H9 (cell line): ENCODE measurements at regions not wholly inside any gene's neighbourhood (a gene's known extent, or its start where the extent isn't known, plus 50 kb on each side); places are given as distances from the start of the nearest gene placed in this dataset.

Source experiments
- DNase-seq: peaks from one replicate; pipeline ENCODE4 v3.0.0-alpha.2; 2017
- H2AFZ ChIP-seq: one replicate; pipeline ENCODE4 v1.6.1; 2013; ENCODE audit warnings: mild to moderate bottlenecking, low read length, control low read depth, moderate library complexity
- H2AK5ac ChIP-seq: 2 replicates; pipeline ENCODE4 v1.6.1; 2013; ENCODE audit warnings: low read length, control low read depth, mixed read lengths; ENCODE audit not compliant: insufficient read length
- H2BK120ac ChIP-seq: one replicate; pipeline ENCODE4 v1.6.1; 2013; ENCODE audit warnings: low read depth, mild to moderate bottlenecking, low read length, control low read depth, inconsistent platforms; ENCODE audit not compliant: poor library complexity, severe bottlenecking
- H2BK12ac ChIP-seq: 2 replicates; pipeline ENCODE4 v1.6.1; 2013; ENCODE audit warnings: low read length, control low read depth, mixed read lengths, low read depth; ENCODE audit not compliant: insufficient read length
- H2BK15ac ChIP-seq: 2 replicates; pipeline ENCODE4 v1.6.1; 2013; ENCODE audit warnings: low read depth, low read length, control low read depth
- H2BK20ac ChIP-seq: one replicate; pipeline ENCODE4 v1.6.1; 2013; ENCODE audit warnings: low read depth, mild to moderate bottlenecking, low read length, control low read depth, inconsistent platforms; ENCODE audit not compliant: poor library complexity, severe bottlenecking
- H2BK5ac ChIP-seq: 2 replicates; pipeline ENCODE4 v1.6.1; 2013; ENCODE audit warnings: low read length, control low read depth, mixed read lengths; ENCODE audit not compliant: insufficient read length
- H3K14ac ChIP-seq: 2 replicates; pipeline ENCODE4 v1.6.1; 2013; ENCODE audit warnings: low read length, control low read depth; ENCODE audit not compliant: insufficient read depth
- H3K18ac ChIP-seq: 2 replicates; pipeline ENCODE4 v1.6.1; 2013; ENCODE audit warnings: low read depth, mild to moderate bottlenecking, mixed read lengths, low read length, control low read depth; ENCODE audit not compliant: insufficient read length
- H3K23ac ChIP-seq: 2 replicates; pipeline ENCODE4 v1.6.1; 2013; ENCODE audit warnings: low read length, control low read depth, mixed read lengths, low read depth; ENCODE audit not compliant: insufficient read length
- H3K23me2 ChIP-seq: 2 replicates; pipeline ENCODE4 v1.6.1; 2013; ENCODE audit warnings: low read depth, mild to moderate bottlenecking, mixed read lengths, low read length, control low read depth; ENCODE audit not compliant: insufficient read length, poor library complexity, severe bottlenecking
- H3K27ac ChIP-seq: 2 replicates; pipeline ENCODE4 v1.5.1; 2013; ENCODE audit warnings: low read length, control low read depth, mixed read lengths, low read depth; ENCODE audit not compliant: insufficient read length
- H3K27me3 ChIP-seq: 2 replicates; pipeline ENCODE4 v1.6.1; 2013; ENCODE audit warnings: low read length, control low read depth, inconsistent platforms; ENCODE audit not compliant: insufficient read depth
- H3K4ac ChIP-seq: 2 replicates; pipeline ENCODE4 v1.6.1; 2013; ENCODE audit warnings: low read depth, mild to moderate bottlenecking, control low read depth, inconsistent platforms, low read length, moderate library complexity
- H3K4me1 ChIP-seq: 2 replicates; pipeline ENCODE4 v1.6.1; 2013; ENCODE audit warnings: low read length, control low read depth, inconsistent platforms; ENCODE audit not compliant: insufficient read depth
- H3K4me2 ChIP-seq: 2 replicates; pipeline ENCODE4 v1.6.1; 2013; ENCODE audit warnings: low read length, control low read depth, mixed read lengths; ENCODE audit not compliant: insufficient read length, insufficient read depth
- H3K56ac ChIP-seq: 2 replicates; pipeline ENCODE4 v1.6.1; 2013; ENCODE audit warnings: low read depth, mild to moderate bottlenecking, mixed read lengths, low read length, control low read depth; ENCODE audit not compliant: insufficient read length
- H3K79me1 ChIP-seq: 2 replicates; pipeline ENCODE4 v1.6.1; 2013; ENCODE audit warnings: low read depth, mild to moderate bottlenecking, moderate library complexity, low read length, control low read depth, inconsistent platforms; ENCODE audit not compliant: insufficient read depth, poor library complexity, severe bottlenecking
- H3K79me2 ChIP-seq: 2 replicates; pipeline ENCODE4 v1.6.1; 2013; ENCODE audit warnings: low read length, control low read depth, inconsistent platforms; ENCODE audit not compliant: insufficient read depth
- H3K9ac ChIP-seq: 2 replicates; pipeline ENCODE4 v1.6.1; 2013; ENCODE audit warnings: low read length, control low read depth, mixed read lengths; ENCODE audit not compliant: insufficient read length; ENCODE audit errors: extremely low read depth
- H3K9me3 ChIP-seq: one replicate; pipeline ENCODE4 v1.6.1; 2013; ENCODE audit warnings: low read depth, low read length, inconsistent platforms; ENCODE audit not compliant: control insufficient read depth
- H3T11ph ChIP-seq: one replicate; pipeline ENCODE4 v1.6.1; 2013; ENCODE audit warnings: mild to moderate bottlenecking, low read length, control low read depth, inconsistent platforms
- H4K20me1 ChIP-seq: one replicate; pipeline ENCODE4 v1.6.1; 2013; ENCODE audit not compliant: control insufficient read depth, insufficient read length, insufficient read depth
- H4K5ac ChIP-seq: 2 replicates; pipeline ENCODE4 v1.6.1; 2013; ENCODE audit warnings: low read depth, mild to moderate bottlenecking, mixed read lengths, low read length, control low read depth; ENCODE audit not compliant: insufficient read length
- H4K8ac ChIP-seq: replicated peaks from 2 replicates; pipeline ENCODE4 v1.6.1; 2013; ENCODE audit warnings: low read length, control low read depth, mixed read lengths, low read depth; ENCODE audit not compliant: insufficient read length
- H4K91ac ChIP-seq: 2 replicates; pipeline ENCODE4 v1.6.1; 2013; ENCODE audit warnings: low read depth, mild to moderate bottlenecking, moderate library complexity, mixed read lengths, low read length, control low read depth; ENCODE audit not compliant: insufficient read length
- H3K27ac Mint-ChIP-seq, 3 experiments: 2 replicates in 2 of 3; 3 replicates in 1 of 3; pipeline ENCODE4 v1.8.0; 2020 to 2021; ENCODE audit warnings: mixed read lengths in 3 of 3, mild to moderate bottlenecking in 1 of 3, moderate library complexity in 1 of 3
- H3K27me3 Mint-ChIP-seq: 2 replicates; pipeline ENCODE4 v1.8.0; 2021; ENCODE audit warnings: low read depth, mild to moderate bottlenecking, moderate library complexity, mixed read lengths
- H3K36me3 Mint-ChIP-seq, 3 experiments: 2 replicates in 2 of 3; 3 replicates in 1 of 3; pipeline ENCODE4 v1.8.0; 2020 to 2021; ENCODE audit warnings: low read depth in 3 of 3, mixed read lengths in 3 of 3; ENCODE audit not compliant: insufficient read depth in 1 of 3
- H3K4me1 Mint-ChIP-seq, 2 experiments: 2 replicates each; pipeline ENCODE4 v1.8.0; 2020; ENCODE audit warnings: mixed read lengths in 2 of 2
- H3K4me3 Mint-ChIP-seq, 2 experiments: 2 replicates in 1 of 2; 3 replicates in 1 of 2; pipeline ENCODE4 v1.8.0; 2020 to 2021; ENCODE audit warnings: mild to moderate bottlenecking in 2 of 2, mixed read lengths in 2 of 2, moderate library complexity in 1 of 2
- H3K9me3 Mint-ChIP-seq, 2 experiments: 2 replicates in 1 of 2; 3 replicates in 1 of 2; pipeline ENCODE4 v1.8.0; 2020; ENCODE audit warnings: mild to moderate bottlenecking in 2 of 2, mixed read lengths in 2 of 2, moderate library complexity in 1 of 2
- CTCF ChIP-seq: fragments of 200-600 bp; sonication (generic); conservative IDR thresholded peaks from 3 replicates; pipeline ENCODE4 v1.8.0; 2021; ENCODE audit warnings: antibody characterized with exemption, mild to moderate bottlenecking

- Histone ChIP-seq H3K56ac (no peak overlapping the region), H2AFZ (no peak overlapping the region), H3K4me1 (peaks cover 8% of the 10 kb centered on the region; the same call in 1 of the 2 replicates), H4K8ac (no peak overlapping the region), H3K79me2 (no peaks in the 10 kb centered on the region), H2BK15ac (no peak overlapping the region), H3K79me1 (no peaks in the 10 kb centered on the region), H3K23ac (no peak overlapping the region), H2BK5ac (no peak overlapping the region), H4K91ac (no peak overlapping the region), H3K4me2 (no peak overlapping the region), H3K23me2 (no peaks in the 10 kb centered on the region), H3K9ac (no peak overlapping the region), H3K18ac (no peak overlapping the region), H2BK120ac (no peak overlapping the region), H3K27ac (no peak overlapping the region), H4K5ac (no peak overlapping the region), H4K20me1 (no peaks in the 10 kb centered on the region), H3K14ac (no peak overlapping the region), H2AK5ac (no peak overlapping the region), H3K9me3 (no peaks in the 10 kb centered on the region), H3K4ac (no peak overlapping the region), H2BK20ac (no peak overlapping the region), H3T11ph (no peak overlapping the region), H3K27me3 (no peaks in the 10 kb centered on the region), H2BK12ac (no peak overlapping the region)
- DNase-seq, result no peak
- peaks cover 33 to 44% of the 10 kb centered on the region in 2 experiments for H3K4me1 Mint-ChIP-seq
- H3K27me3 Mint-ChIP-seq, result peaks cover 2% of the 10 kb centered on the region; the same call in 1 of the 2 replicates
- H3K9me3 Mint-ChIP-seq, result no peaks in the 10 kb centered on the region; a peak in 2 of 5 replicates
- H3K36me3 Mint-ChIP-seq, result peaks cover 0 to 9% (median 0%) of the 10 kb centered on the region in 3 experiments; a peak in 3 of 7 replicates
- no peak overlapping the region for H3K4me3 Mint-ChIP-seq
- no peak for TF ChIP-seq CTCF
- H3K27ac Mint-ChIP-seq, result no peak overlapping the region
Observed at GRCh38 chr20:48298433-48298832, 513.2 kb upstream of the SULF2 start.
